ENCODE measurements at regions not wholly inside any gene's neighbourhood (a gene's known extent, or its start where the extent isn't known, plus 50 kb on each side); places are given as distances from the start of the nearest gene placed in this dataset.

DNA sequence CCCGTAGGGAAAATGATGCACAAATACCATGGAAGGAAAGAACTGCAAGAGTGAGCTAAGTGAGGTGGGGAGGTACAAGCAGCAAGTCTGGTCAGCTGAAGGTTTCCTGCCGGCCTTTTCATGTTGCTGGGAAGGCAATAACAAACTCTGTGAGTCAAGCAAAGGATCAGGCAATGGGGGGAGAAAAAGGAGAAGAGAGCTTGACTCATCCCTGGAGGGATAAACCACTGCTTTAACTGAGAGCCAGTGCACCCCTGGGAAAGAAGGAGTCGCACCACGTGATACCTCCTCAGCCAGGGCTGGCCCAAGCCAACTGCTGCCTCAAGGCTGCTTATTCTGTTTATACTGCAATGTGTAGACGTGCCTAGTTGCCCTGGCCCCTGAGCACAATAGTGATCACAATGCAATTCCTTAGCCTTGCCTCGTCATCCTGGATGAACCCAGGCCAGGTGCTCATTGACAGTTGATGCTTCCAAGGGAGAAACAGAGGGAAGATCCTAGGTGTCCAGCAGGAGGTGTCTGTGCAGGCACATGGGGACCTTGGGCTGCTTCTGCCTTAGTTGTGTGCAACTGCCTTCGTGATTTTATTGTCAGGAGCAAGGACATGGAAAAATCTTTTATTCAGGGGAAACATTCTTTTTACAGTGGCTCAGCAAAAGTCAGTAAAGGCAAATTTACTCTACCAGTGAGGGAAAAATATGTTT lies 203.0 kb upstream of the TUT7 start:
- no peak overlapping the region for H3K4me3 ChIP-seq (ENCODE audit: low read length)
- no peaks in the 10 kb centered on the region for H3K36me3 Mint-ChIP-seq
- CTCF ChIA-PET = no interaction called here
- H3K27ac ChIP-seq (ENCODE audit: low read depth, low read length) = no peak overlapping the region
- H3K9me3 ChIP-seq (ENCODE audit: control insufficient read depth in 2 of 3, low read length in 3 of 3) = no peaks in the 10 kb centered on the region
- ATAC-seq (no peak), DNase-seq (no peak)
- H3K4me3 Mint-ChIP-seq = no peak overlapping the region
- POLR2A ChIA-PET = no interaction called here
- no peaks in the 10 kb centered on the region for H3K4me1 ChIP-seq (ENCODE audit: control insufficient read depth in 2 of 2, insufficient read depth in 2 of 2, low read length in 2 of 2)
- no peak overlapping the region for H3K27ac Mint-ChIP-seq
- no peaks in the 10 kb centered on the region for H3K36me3 ChIP-seq (ENCODE audit: control insufficient read depth in 2 of 3, insufficient read depth in 3 of 3, low read length in 3 of 3)
- peaks cover 2 to 41% (median 24%) of the 10 kb centered on the region in 5 donors for H3K27me3 Mint-ChIP-seq
- H3K9me3 Mint-ChIP-seq = peaks cover 0 to 7% (median 0%) of the 10 kb centered on the region in 11 donors
- no peaks in the 10 kb centered on the region for H3K4me1 Mint-ChIP-seq
- intact Hi-C loops (cut with micrococcal nuclease) = no loop called here
- H3K27me3 ChIP-seq (ENCODE audit: control insufficient read depth in 2 of 2, insufficient read depth in 2 of 2, low read length in 2 of 2) = no peaks in the 10 kb centered on the region

DNA sequence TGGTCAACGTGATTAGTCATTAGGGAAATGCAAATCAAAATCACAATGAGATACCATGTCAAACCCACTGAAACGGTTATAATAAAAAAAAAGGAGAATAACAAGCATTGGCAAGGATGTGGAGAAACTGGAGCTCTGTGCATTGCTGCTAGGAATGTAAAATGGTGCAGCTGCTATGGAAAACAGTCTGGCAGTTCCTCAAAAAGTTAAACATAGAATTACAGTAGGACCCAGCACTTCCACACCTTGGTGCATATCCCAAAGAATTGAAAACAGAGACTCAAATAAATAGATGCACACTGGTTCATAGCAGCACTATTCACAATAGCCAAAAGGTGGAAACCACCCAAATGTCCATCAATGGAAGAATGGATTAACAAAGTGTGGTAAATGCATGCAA lies 201.5 kb upstream of the TUT7 start:
- ChIA-PET CTCF (no interaction called here), POLR2A (no interaction called here)
- H3K4me3 Mint-ChIP-seq = no peak overlapping the region
- ATAC-seq = no peak
- no peaks in the 10 kb centered on the region for H3K36me3 Mint-ChIP-seq
- Histone ChIP-seq H3K27me3 (ENCODE audit: control insufficient read depth in 2 of 2, insufficient read depth in 2 of 2, low read length in 2 of 2) (no peaks in the 10 kb centered on the region), H3K4me3 (ENCODE audit: low read length) (no peak overlapping the region), H3K27ac (ENCODE audit: low read depth, low read length) (no peak overlapping the region), H3K36me3 (ENCODE audit: control insufficient read depth in 2 of 3, insufficient read depth in 3 of 3, low read length in 3 of 3) (no peaks in the 10 kb centered on the region), H3K9me3 (ENCODE audit: control insufficient read depth in 2 of 3, low read length in 3 of 3) (no peaks in the 10 kb centered on the region), H3K4me1 (ENCODE audit: control insufficient read depth in 2 of 2, insufficient read depth in 2 of 2, low read length in 2 of 2) (no peaks in the 10 kb centered on the region)
- H3K27ac Mint-ChIP-seq = no peak overlapping the region
- H3K27me3 Mint-ChIP-seq = peaks cover 2 to 49% (median 25%) of the 10 kb centered on the region in 5 donors
- intact Hi-C loops (cut with micrococcal nuclease) = no loop called here
- no peak for DNase-seq
- H3K4me1 Mint-ChIP-seq = no peaks in the 10 kb centered on the region
- H3K9me3 Mint-ChIP-seq = peaks cover 0 to 7% (median 0%) of the 10 kb centered on the region in 11 donors

DNA sequence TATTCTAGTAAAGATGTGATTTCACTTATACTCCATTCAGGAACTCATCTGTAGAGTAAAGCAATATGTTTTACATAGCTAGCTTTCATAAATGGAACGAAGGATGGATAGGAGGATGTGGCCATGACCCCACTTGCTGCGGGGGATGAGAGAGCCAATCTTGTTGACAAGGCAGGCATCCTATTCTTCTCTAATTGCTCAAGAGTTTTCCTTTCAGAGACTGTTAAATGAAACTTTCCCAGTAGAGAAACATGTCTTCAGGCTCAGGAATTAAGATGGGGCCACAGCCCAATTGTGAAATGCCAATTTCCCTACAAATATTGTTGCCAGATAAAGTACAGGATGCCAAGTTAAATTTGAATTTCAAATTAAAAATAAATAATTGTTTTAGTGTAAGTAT lies 196.2 kb upstream of the TUT7 start:
- ChIA-PET POLR2A (interaction anchor here (0.6 kb wide), 1 partner anchor 815 kb away, joined by 6 read pairs; no protein-coding TSS in a partner anchor), CTCF (no interaction called here)
- H3K9me3 Mint-ChIP-seq = peaks cover 0 to 4% (median 0%) of the 10 kb centered on the region in 11 donors
- Histone ChIP-seq H3K27me3 (ENCODE audit: control insufficient read depth in 2 of 2, insufficient read depth in 2 of 2, low read length in 2 of 2) (no peaks in the 10 kb centered on the region), H3K4me3 (ENCODE audit: low read length) (no peak overlapping the region), H3K4me1 (ENCODE audit: control insufficient read depth in 2 of 2, insufficient read depth in 2 of 2, low read length in 2 of 2) (no peaks in the 10 kb centered on the region), H3K27ac (ENCODE audit: low read depth, low read length) (no peak overlapping the region), H3K9me3 (ENCODE audit: control insufficient read depth in 2 of 3, low read length in 3 of 3) (no peaks in the 10 kb centered on the region), H3K36me3 (ENCODE audit: control insufficient read depth in 2 of 3, insufficient read depth in 3 of 3, low read length in 3 of 3) (no peaks in the 10 kb centered on the region)
- no peak overlapping the region for H3K27ac Mint-ChIP-seq
- H3K4me3 Mint-ChIP-seq = no peak overlapping the region
- DNase-seq (no peak), ATAC-seq (no peak)
- no peaks in the 10 kb centered on the region for H3K36me3 Mint-ChIP-seq
- peaks cover 2 to 38% (median 31%) of the 10 kb centered on the region in 5 donors for H3K27me3 Mint-ChIP-seq
- H3K4me1 Mint-ChIP-seq = no peaks in the 10 kb centered on the region
- intact Hi-C loops (cut with micrococcal nuclease) = no loop called here

DNA sequence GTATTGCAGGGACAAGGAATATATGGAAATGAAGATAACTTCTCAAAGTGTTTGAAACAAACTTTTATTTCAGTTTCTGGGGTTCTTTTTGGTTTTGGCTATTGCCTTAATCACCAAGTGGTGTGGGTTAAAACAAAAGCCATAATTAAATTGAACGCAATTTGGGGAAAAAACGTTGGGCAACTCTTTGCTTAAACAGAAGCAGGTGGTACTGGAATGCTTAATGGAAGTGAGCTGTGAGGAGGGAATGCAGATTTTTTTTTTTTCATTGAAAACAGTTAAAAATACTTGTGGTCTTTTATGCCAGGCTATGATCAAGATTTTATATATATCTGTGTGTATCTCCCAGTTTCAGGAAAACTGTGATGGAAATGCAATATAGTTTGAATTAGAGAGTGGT lies 195.7 kb upstream of the TUT7 start:
- no peak overlapping the region for H3K4me3 ChIP-seq (ENCODE audit: low read length)
- H3K27me3 ChIP-seq (ENCODE audit: control insufficient read depth in 2 of 2, insufficient read depth in 2 of 2, low read length in 2 of 2) = no peaks in the 10 kb centered on the region
- Mint-ChIP-seq H3K36me3 (no peaks in the 10 kb centered on the region), H3K27ac (no peak overlapping the region), H3K4me1 (no peaks in the 10 kb centered on the region), H3K27me3 (peaks cover 2 to 33% (median 31%) of the 10 kb centered on the region in 5 donors), H3K4me3 (no peak overlapping the region), H3K9me3 (peaks cover 0 to 4% (median 0%) of the 10 kb centered on the region in 11 donors)
- CTCF ChIA-PET = no interaction called here
- intact Hi-C loops (cut with micrococcal nuclease) = no loop called here
- H3K36me3 ChIP-seq (ENCODE audit: control insufficient read depth in 2 of 3, insufficient read depth in 3 of 3, low read length in 3 of 3) = no peaks in the 10 kb centered on the region
- POLR2A ChIA-PET = no interaction called here
- no peaks in the 10 kb centered on the region for H3K9me3 ChIP-seq (ENCODE audit: control insufficient read depth in 2 of 3, low read length in 3 of 3)
- H3K27ac ChIP-seq (ENCODE audit: low read depth, low read length) = no peak overlapping the region
- no peak for ATAC-seq
- no peaks in the 10 kb centered on the region for H3K4me1 ChIP-seq (ENCODE audit: control insufficient read depth in 2 of 2, insufficient read depth in 2 of 2, low read length in 2 of 2)
- no peak for DNase-seq

DNA sequence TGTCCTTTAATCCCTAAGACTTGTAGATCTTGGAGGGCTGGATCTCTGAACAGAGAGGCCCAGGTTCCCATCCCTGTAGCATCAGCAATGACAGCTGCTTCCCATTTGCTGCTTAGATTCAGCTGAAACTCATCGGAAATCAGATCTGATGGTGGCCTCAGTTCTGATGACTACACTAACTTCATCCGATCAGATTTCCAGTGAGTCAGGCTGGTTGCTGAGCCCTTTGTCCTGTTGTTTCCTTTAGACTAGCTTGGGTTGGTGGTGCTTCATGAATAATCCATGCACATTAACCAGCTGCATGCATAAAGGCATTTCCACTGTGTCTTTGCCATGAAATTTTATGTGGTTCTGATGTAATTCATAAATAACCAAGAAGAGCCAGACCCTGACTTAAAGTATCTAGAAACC lies 195.2 kb upstream of the TUT7 start:
- Histone ChIP-seq H3K36me3 (ENCODE audit: control insufficient read depth in 2 of 3, insufficient read depth in 3 of 3, low read length in 3 of 3) (no peaks in the 10 kb centered on the region), H3K4me1 (ENCODE audit: control insufficient read depth in 2 of 2, insufficient read depth in 2 of 2, low read length in 2 of 2) (no peaks in the 10 kb centered on the region), H3K27ac (ENCODE audit: low read depth, low read length) (no peak overlapping the region), H3K4me3 (ENCODE audit: low read length) (no peak overlapping the region), H3K27me3 (ENCODE audit: control insufficient read depth in 2 of 2, insufficient read depth in 2 of 2, low read length in 2 of 2) (no peaks in the 10 kb centered on the region), H3K9me3 (ENCODE audit: control insufficient read depth in 2 of 3, low read length in 3 of 3) (no peaks in the 10 kb centered on the region)
- POLR2A ChIA-PET = no interaction called here
- no peak overlapping the region for H3K27ac Mint-ChIP-seq
- ATAC-seq = no peak
- CTCF ChIA-PET = no interaction called here
- intact Hi-C loops (cut with micrococcal nuclease) = no loop called here
- peaks cover 0 to 4% (median 0%) of the 10 kb centered on the region in 11 donors for H3K9me3 Mint-ChIP-seq
- no peaks in the 10 kb centered on the region for H3K4me1 Mint-ChIP-seq
- H3K36me3 Mint-ChIP-seq = no peaks in the 10 kb centered on the region
- peaks cover 2 to 30% (median 29%) of the 10 kb centered on the region in 5 donors for H3K27me3 Mint-ChIP-seq
- no peak overlapping the region for H3K4me3 Mint-ChIP-seq
- DNase-seq = no peak

DNA sequence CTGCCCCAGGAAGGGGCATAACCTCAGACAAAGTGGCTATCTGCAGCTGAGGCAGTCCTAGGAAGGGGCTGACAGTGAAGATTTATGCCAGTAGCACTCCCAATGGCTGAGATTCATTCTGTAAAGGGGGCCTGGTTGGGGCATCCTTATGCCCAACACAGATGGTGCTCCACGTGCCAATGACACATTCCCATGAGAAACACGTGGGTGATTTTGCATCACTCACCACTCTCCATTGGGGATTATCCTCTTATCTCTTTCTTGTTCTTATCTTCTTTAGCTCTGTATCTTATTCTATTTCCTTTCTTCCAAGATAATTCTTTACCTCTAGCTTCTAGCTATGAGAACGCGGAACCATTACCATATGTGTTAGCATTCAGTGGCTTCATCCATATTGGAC lies 194.0 kb upstream of the TUT7 start:
- no peak for ATAC-seq
- H3K36me3 Mint-ChIP-seq = no peaks in the 10 kb centered on the region
- H3K4me3 Mint-ChIP-seq = no peak overlapping the region
- H3K4me1 ChIP-seq (ENCODE audit: control insufficient read depth in 2 of 2, insufficient read depth in 2 of 2, low read length in 2 of 2) = no peaks in the 10 kb centered on the region
- no peaks in the 10 kb centered on the region for H3K36me3 ChIP-seq (ENCODE audit: control insufficient read depth in 2 of 3, insufficient read depth in 3 of 3, low read length in 3 of 3)
- no peaks in the 10 kb centered on the region for H3K9me3 ChIP-seq (ENCODE audit: control insufficient read depth in 2 of 3, low read length in 3 of 3)
- no peak for DNase-seq
- H3K27ac Mint-ChIP-seq = no peak overlapping the region
- no peak overlapping the region for H3K27ac ChIP-seq (ENCODE audit: low read depth, low read length)
- peaks cover 2 to 23% (median 21%) of the 10 kb centered on the region in 5 donors for H3K27me3 Mint-ChIP-seq
- H3K9me3 Mint-ChIP-seq = peaks cover 0 to 4% (median 0%) of the 10 kb centered on the region in 11 donors
- POLR2A ChIA-PET = no interaction called here
- H3K27me3 ChIP-seq (ENCODE audit: control insufficient read depth in 2 of 2, insufficient read depth in 2 of 2, low read length in 2 of 2) = no peaks in the 10 kb centered on the region
- H3K4me1 Mint-ChIP-seq = no peaks in the 10 kb centered on the region
- intact Hi-C loops (cut with micrococcal nuclease) = no loop called here
- CTCF ChIA-PET = no interaction called here
- H3K4me3 ChIP-seq (ENCODE audit: low read length) = no peak overlapping the region

DNA sequence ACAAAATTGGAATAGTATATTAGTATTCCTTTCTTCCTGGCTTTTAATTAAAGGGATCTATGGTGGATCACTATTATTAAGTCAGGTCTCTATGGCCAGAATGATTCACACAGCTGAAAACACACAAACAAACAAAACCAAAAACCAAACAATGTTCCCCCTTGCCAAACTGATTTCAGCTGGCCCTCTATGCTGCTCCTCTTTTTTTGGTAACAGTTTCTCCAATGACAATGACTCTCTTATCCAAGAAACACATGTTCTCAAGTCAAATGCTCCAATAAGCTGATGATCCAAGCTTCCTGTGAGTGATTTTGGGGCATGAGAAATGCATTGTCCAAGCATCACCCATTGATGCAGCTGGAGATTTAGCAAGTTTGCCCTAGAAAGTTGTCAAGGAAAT lies 193.4 kb upstream of the TUT7 start:
- Histone ChIP-seq H3K4me3 (ENCODE audit: low read length) (no peak overlapping the region), H3K27me3 (ENCODE audit: control insufficient read depth in 2 of 2, insufficient read depth in 2 of 2, low read length in 2 of 2) (no peaks in the 10 kb centered on the region), H3K36me3 (ENCODE audit: control insufficient read depth in 2 of 3, insufficient read depth in 3 of 3, low read length in 3 of 3) (no peaks in the 10 kb centered on the region), H3K9me3 (ENCODE audit: control insufficient read depth in 2 of 3, low read length in 3 of 3) (no peaks in the 10 kb centered on the region), H3K27ac (ENCODE audit: low read depth, low read length) (no peak overlapping the region), H3K4me1 (ENCODE audit: control insufficient read depth in 2 of 2, insufficient read depth in 2 of 2, low read length in 2 of 2) (no peaks in the 10 kb centered on the region)
- Mint-ChIP-seq H3K4me3 (no peak overlapping the region), H3K27ac (no peak overlapping the region), H3K9me3 (no peaks in the 10 kb centered on the region), H3K27me3 (peaks cover 0 to 16% (median 14%) of the 10 kb centered on the region in 5 donors), H3K4me1 (no peaks in the 10 kb centered on the region), H3K36me3 (no peaks in the 10 kb centered on the region)
- ChIA-PET CTCF (no interaction called here), POLR2A (no interaction called here)
- no peak for ATAC-seq
- intact Hi-C loops (cut with micrococcal nuclease) = no loop called here
- no peak for DNase-seq
